Thoracic aorta (tissue), 2 donors: ENCODE measurements at regions not wholly inside any gene's neighbourhood (a gene's known extent, or its start where the extent isn't known, plus 50 kb on each side); places are given as distances from the start of the nearest gene placed in this dataset.

ENCODE experiments used
- ATAC-seq: fragments of 150-250 bp; one replicate; pipeline ENCODE4 v1.8.0; 2017; ENCODE audit warnings: low read depth; ENCODE audit not compliant: insufficient number of reproducible peaks, low FRiP score
- DNase-seq: peaks from one replicate; pipeline ENCODE4 v3.0.0-alpha.2; 2020; ENCODE audit warnings: low spot score
- H3K27ac ChIP-seq, 2 donors: fragments of 200-600 bp; sonication (generic); 1 replicate in 1 of 2; 2 replicates in 1 of 2; pipeline ENCODE4 v1.5.1; 2016; ENCODE audit warnings: mild to moderate bottlenecking in 2 of 2, moderate library complexity in 2 of 2
- H3K27me3 ChIP-seq: fragments of 200-600 bp; sonication (generic); replicated peaks from 2 replicates; pipeline ENCODE4 v1.6.0; 2016; ENCODE audit warnings: mild to moderate bottlenecking; ENCODE audit not compliant: insufficient read depth
- H3K36me3 ChIP-seq: fragments of 200-600 bp; sonication (generic); one replicate; pipeline ENCODE4 v1.5.1; 2016
- H3K4me1 ChIP-seq, 2 donors: fragments of 200-600 bp; sonication (generic); 1 replicate in 1 of 2; 2 replicates in 1 of 2; pipeline versions ENCODE4 v1.5.1 to v1.6.0; 2016; ENCODE audit warnings: low read depth in 2 of 2, mild to moderate bottlenecking in 1 of 2; ENCODE audit not compliant: control insufficient read depth in 1 of 2
- H3K4me3 ChIP-seq: fragments of 200-600 bp; sonication (generic); 2 replicates; pipeline ENCODE4 v1.5.1; 2016; ENCODE audit warnings: mild to moderate bottlenecking
- H3K9me3 ChIP-seq: fragments of 200-600 bp; sonication (generic); 2 replicates; pipeline ENCODE4 v1.5.1; 2016
- CTCF ChIP-seq: fragments of 200-600 bp; sonication (generic); IDR thresholded peaks from one replicate; pipeline ENCODE4 v1.5.1; 2019; ENCODE audit warnings: antibody characterized with exemption

GRCh38 chr9:18009902-18010301, 431.0 kb downstream of the SH3GL2 start:
- H3K4me1 ChIP-seq = peaks cover 0 to 8% of the 10 kb centered on the region in 2 donors
- no peak overlapping the region for H3K4me3 ChIP-seq
- H3K9me3 ChIP-seq = no peaks in the 10 kb centered on the region
- no peak for ATAC-seq
- no peak for TF ChIP-seq CTCF
- no peak for DNase-seq
- H3K27me3 ChIP-seq = no peaks in the 10 kb centered on the region
- H3K36me3 ChIP-seq = no peaks in the 10 kb centered on the region
- no peak overlapping the region for H3K27ac ChIP-seq

GRCh38 chr9:18010492-18010891, 431.6 kb downstream of the SH3GL2 start:
- no peak for TF ChIP-seq CTCF
- DNase-seq (no peak), ATAC-seq (no peak)
- H3K36me3 ChIP-seq = no peaks in the 10 kb centered on the region
- no peak overlapping the region for H3K27ac ChIP-seq
- peaks cover 0 to 8% of the 10 kb centered on the region in 2 donors for H3K4me1 ChIP-seq
- no peaks in the 10 kb centered on the region for H3K27me3 ChIP-seq
- no peak overlapping the region for H3K4me3 ChIP-seq
- H3K9me3 ChIP-seq = no peaks in the 10 kb centered on the region

GRCh38 chr9:18012170-18012569, 433.3 kb downstream of the SH3GL2 start:
- H3K9me3 ChIP-seq = no peaks in the 10 kb centered on the region
- no peak for TF ChIP-seq CTCF
- peaks cover 0 to 8% of the 10 kb centered on the region in 2 donors for H3K4me1 ChIP-seq
- ATAC-seq (no peak), DNase-seq (no peak)
- no peak overlapping the region for H3K27ac ChIP-seq
- no peaks in the 10 kb centered on the region for H3K36me3 ChIP-seq
- H3K4me3 ChIP-seq = no peak overlapping the region
- H3K27me3 ChIP-seq = no peaks in the 10 kb centered on the region

GRCh38 chr9:18014556-18014955, 435.7 kb downstream of the SH3GL2 start:
- no peak overlapping the region for H3K27ac ChIP-seq
- no peak for TF ChIP-seq CTCF
- no peaks in the 10 kb centered on the region for H3K9me3 ChIP-seq
- H3K4me1 ChIP-seq = peaks cover 0 to 16% of the 10 kb centered on the region in 2 donors
- DNase-seq (no peak), ATAC-seq (no peak)
- no peaks in the 10 kb centered on the region for H3K36me3 ChIP-seq
- H3K27me3 ChIP-seq = no peaks in the 10 kb centered on the region
- no peak overlapping the region for H3K4me3 ChIP-seq

- ATAC-seq = no peak
- Histone ChIP-seq H3K27ac (no peak overlapping the region), H3K27me3 (no peaks in the 10 kb centered on the region), H3K4me3 (no peak overlapping the region), H3K4me1 (peaks cover 0 to 13% of the 10 kb centered on the region in 2 donors), H3K36me3 (no peaks in the 10 kb centered on the region), H3K9me3 (no peaks in the 10 kb centered on the region)
- no peak for DNase-seq
- TF ChIP-seq CTCF = no peak
Observed at GRCh38 chr9:18015116-18015515, 436.2 kb downstream of the SH3GL2 start.
